ENCODE measurements at regions not wholly inside any gene's neighbourhood (a gene's known extent, or its start where the extent isn't known, plus 50 kb on each side); places are given as distances from the start of the nearest gene placed in this dataset.

GRCh38 chr7:13099154-13099795 is 411.8 kb downstream of the ARL4A start:
- 64 to 68% methylated on average over 5 of the region's 5 CpGs for WGBS, 2 donors
- intact Hi-C loops (cut with DNase I; ENCODE audit: low total_unique reads) = no loop called here
- no peak for TF ChIP-seq POLR2A (IDR thresholded peaks at IDR 0.05)
- TF ChIP-seq, protein P1, sequence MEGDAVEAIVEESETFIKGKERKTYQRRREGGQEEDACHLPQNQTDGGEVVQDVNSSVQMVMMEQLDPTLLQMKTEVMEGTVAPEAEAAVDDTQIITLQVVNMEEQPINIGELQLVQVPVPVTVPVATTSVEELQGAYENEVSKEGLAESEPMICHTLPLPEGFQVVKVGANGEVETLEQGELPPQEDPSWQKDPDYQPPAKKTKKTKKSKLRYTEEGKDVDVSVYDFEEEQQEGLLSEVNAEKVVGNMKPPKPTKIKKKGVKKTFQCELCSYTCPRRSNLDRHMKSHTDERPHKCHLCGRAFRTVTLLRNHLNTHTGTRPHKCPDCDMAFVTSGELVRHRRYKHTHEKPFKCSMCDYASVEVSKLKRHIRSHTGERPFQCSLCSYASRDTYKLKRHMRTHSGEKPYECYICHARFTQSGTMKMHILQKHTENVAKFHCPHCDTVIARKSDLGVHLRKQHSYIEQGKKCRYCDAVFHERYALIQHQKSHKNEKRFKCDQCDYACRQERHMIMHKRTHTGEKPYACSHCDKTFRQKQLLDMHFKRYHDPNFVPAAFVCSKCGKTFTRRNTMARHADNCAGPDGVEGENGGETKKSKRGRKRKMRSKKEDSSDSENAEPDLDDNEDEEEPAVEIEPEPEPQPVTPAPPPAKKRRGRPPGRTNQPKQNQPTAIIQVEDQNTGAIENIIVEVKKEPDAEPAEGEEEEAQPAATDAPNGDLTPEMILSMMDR (IDR thresholded peaks at IDR 0.05) = no peak
- no peak for DNase-seq (ENCODE audit: low spot score in 2 of 2)
- no peak overlapping the region for H3K4me3 ChIP-seq (ENCODE audit: low read depth, poor library complexity, severe bottlenecking)

DNA sequence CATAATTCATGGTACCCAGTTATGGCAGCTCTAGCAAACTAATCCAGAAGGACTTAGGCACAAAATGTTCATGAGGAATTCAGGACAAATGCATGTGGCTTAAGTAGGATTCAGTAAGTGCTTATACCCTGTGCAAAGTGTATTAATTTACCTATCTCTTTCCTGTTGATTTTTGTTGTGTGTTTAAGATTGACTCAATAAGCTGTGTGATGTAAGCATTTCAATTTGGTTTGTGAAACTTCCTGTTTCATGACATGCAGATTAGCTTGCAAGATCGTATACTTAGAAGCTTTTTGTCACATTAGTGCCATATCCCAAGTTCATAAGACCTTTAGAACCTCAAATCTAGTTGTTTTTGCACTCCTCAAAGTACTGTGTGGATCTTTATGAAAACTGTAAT is 416.7 kb downstream of the ARL4A start:
- intact Hi-C loops (cut with DNase I; ENCODE audit: low total_unique reads) = no loop called here
- TF ChIP-seq POLR2A (IDR thresholded peaks at IDR 0.05) = no peak
- TF ChIP-seq, protein P1 (IDR thresholded peaks at IDR 0.05) = no peak
- DNase-seq (ENCODE audit: low spot score in 2 of 2) = no peak
- no peak overlapping the region for H3K4me3 ChIP-seq (ENCODE audit: low read depth, poor library complexity, severe bottlenecking)
- 62 to 75% methylated on average over 1 of the region's 1 CpG for WGBS, 2 donors

- H3K4me3 ChIP-seq (ENCODE audit: low read depth, poor library complexity, severe bottlenecking) = no peak overlapping the region
- intact Hi-C loops (cut with DNase I; ENCODE audit: low total_unique reads) = no loop called here
- no peak for DNase-seq (ENCODE audit: low spot score in 2 of 2)
- no peak for TF ChIP-seq POLR2A (IDR thresholded peaks at IDR 0.05)
- TF ChIP-seq, protein P1 (IDR thresholded peaks at IDR 0.05) = no peak
Observed at GRCh38 chr7:13105209-13105608, 417.8 kb downstream of the ARL4A start.

DNA sequence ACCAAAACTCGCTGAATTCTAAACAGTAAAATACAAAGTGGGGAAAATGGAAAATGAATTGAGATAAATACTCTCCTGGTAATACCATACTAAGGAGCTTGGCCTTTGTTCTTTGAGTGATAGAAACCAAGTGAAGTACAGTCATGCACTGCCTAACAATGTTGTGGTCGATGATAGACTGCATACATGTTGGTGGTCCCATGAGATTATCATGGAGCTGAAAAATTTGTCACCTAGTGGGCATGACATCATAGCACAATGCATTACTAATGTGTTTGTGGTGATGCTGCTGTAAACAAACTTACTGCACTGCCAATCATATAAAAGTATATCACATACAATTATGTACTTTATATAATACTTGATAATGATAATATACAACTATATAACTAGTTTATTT is 419.1 kb downstream of the ARL4A start:
- H3K4me3 ChIP-seq (ENCODE audit: low read depth, poor library complexity, severe bottlenecking) = no peak overlapping the region
- 89 to 92% methylated on average over 2 of the region's 2 CpGs for WGBS, 2 donors
- intact Hi-C loops (cut with DNase I; ENCODE audit: low total_unique reads) = no loop called here
- TF ChIP-seq, protein P1 (IDR thresholded peaks at IDR 0.05) = no peak
- no peak for TF ChIP-seq POLR2A (IDR thresholded peaks at IDR 0.05)
- DNase-seq (ENCODE audit: low spot score in 2 of 2) = no peak

- no peak overlapping the region for H3K4me3 ChIP-seq (ENCODE audit: low read depth, poor library complexity, severe bottlenecking)
- intact Hi-C loops (cut with DNase I; ENCODE audit: low total_unique reads) = no loop called here
- TF ChIP-seq, protein P1 (IDR thresholded peaks at IDR 0.05) = no peak
- no peak for TF ChIP-seq POLR2A (IDR thresholded peaks at IDR 0.05)
- DNase-seq (ENCODE audit: low spot score in 2 of 2) = no peak
Observed at GRCh38 chr7:13107291-13107690, 419.9 kb downstream of the ARL4A start.

DNA sequence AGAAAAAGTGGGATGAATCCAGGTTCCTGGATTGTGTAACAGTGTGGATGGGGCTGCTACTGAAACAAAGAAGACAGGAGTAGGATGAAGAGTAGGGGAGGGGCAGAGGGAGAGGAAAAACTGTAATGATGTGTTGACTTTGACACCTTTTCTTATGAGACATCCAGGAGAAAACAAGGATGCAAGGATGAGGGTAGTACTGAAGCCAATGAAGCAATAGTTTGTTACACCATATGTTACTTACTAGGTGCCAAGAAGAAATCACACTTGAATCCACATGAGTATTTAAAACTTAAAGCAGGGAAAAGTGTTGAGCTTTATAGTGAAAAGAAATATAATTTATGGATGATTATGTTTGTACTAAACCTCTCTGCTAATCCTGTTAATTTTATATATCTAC is 420.6 kb downstream of the ARL4A start:
- TF ChIP-seq POLR2A (IDR thresholded peaks at IDR 0.05) = no peak
- TF ChIP-seq, protein P1 (IDR thresholded peaks at IDR 0.05) = no peak
- intact Hi-C loops (cut with DNase I; ENCODE audit: low total_unique reads) = no loop called here
- no peak for DNase-seq (ENCODE audit: low spot score in 2 of 2)
- H3K4me3 ChIP-seq (ENCODE audit: low read depth, poor library complexity, severe bottlenecking) = no peak overlapping the region
